ENCODE measurements at regions not wholly inside any gene's neighbourhood (a gene's known extent, or its start where the extent isn't known, plus 50 kb on each side); places are given as distances from the start of the nearest gene placed in this dataset.

DNA sequence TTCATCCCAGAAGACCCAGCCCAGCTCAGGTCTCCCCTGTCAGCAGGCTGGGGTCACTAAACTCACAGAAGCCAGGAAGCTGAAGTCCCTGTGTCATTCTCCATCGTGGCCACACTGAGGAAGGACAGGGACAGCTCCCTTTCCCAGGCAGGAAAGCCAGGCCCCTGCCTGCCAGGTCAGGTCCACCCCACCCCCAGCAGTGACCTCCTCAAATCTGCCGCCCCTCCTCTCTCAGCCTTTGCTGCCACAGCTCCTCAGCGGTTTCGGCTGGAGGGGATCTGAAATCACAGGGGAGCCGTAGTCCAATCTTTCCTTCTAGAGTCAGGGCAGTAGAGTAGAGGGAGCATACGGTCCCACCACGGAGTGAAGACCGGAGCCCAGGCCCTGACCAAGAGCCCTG lies 150.9 kb upstream of the UNC5B start:
- ChIA-PET POLR2A (interaction anchor here (0.6 kb wide), 1 partner anchor 120 kb away, joined by 7 read pairs; no protein-coding TSS in a partner anchor), CTCF (no interaction called here)
- ATAC-seq (no peak), DNase-seq (ENCODE audit: low read depth, low spot score) (no peak)
- Histone ChIP-seq H3K36me3 (ENCODE audit: control insufficient read depth, insufficient read depth, low read length) (no peaks in the 10 kb centered on the region), H3K4me1 (ENCODE audit: control insufficient read depth, insufficient read depth, low read length) (no peaks in the 10 kb centered on the region; the same call in 1 of the 2 replicates), H3K27ac (ENCODE audit: low read length) (no peak overlapping the region), H3K4me3 (ENCODE audit: low read depth in 2 of 2, low read length in 2 of 2) (no peak overlapping the region), H3K27me3 (ENCODE audit: control insufficient read depth, insufficient read depth, low read length) (peaks cover 9% of the 10 kb centered on the region), H3K9me3 (ENCODE audit: control insufficient read depth, insufficient read depth, low read depth, low read length) (no peaks in the 10 kb centered on the region)
- in situ Hi-C loops (cut with HindIII; ENCODE audit: low pct_unique_long_range_greater_than_20kb, low sequenced_read_pairs): no loop called here
- no peak for TF ChIP-seq TCF7L2 (IDR thresholded peaks at IDR 0.05; ENCODE audit: low read depth, low read length)
- no peak for TF ChIP-seq SIN3A (IDR thresholded peaks at IDR 0.05; ENCODE audit: borderline replicate concordance, insufficient read depth, low read depth, low read length)
- TF ChIP-seq, protein P1, sequence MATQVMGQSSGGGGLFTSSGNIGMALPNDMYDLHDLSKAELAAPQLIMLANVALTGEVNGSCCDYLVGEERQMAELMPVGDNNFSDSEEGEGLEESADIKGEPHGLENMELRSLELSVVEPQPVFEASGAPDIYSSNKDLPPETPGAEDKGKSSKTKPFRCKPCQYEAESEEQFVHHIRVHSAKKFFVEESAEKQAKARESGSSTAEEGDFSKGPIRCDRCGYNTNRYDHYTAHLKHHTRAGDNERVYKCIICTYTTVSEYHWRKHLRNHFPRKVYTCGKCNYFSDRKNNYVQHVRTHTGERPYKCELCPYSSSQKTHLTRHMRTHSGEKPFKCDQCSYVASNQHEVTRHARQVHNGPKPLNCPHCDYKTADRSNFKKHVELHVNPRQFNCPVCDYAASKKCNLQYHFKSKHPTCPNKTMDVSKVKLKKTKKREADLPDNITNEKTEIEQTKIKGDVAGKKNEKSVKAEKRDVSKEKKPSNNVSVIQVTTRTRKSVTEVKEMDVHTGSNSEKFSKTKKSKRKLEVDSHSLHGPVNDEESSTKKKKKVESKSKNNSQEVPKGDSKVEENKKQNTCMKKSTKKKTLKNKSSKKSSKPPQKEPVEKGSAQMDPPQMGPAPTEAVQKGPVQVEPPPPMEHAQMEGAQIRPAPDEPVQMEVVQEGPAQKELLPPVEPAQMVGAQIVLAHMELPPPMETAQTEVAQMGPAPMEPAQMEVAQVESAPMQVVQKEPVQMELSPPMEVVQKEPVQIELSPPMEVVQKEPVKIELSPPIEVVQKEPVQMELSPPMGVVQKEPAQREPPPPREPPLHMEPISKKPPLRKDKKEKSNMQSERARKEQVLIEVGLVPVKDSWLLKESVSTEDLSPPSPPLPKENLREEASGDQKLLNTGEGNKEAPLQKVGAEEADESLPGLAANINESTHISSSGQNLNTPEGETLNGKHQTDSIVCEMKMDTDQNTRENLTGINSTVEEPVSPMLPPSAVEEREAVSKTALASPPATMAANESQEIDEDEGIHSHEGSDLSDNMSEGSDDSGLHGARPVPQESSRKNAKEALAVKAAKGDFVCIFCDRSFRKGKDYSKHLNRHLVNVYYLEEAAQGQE (IDR thresholded peaks at IDR 0.05; ENCODE audit: insufficient read depth in 1 of 2, low read depth in 2 of 2, low read length in 1 of 2): no peak
- TF ChIP-seq, protein P2, sequence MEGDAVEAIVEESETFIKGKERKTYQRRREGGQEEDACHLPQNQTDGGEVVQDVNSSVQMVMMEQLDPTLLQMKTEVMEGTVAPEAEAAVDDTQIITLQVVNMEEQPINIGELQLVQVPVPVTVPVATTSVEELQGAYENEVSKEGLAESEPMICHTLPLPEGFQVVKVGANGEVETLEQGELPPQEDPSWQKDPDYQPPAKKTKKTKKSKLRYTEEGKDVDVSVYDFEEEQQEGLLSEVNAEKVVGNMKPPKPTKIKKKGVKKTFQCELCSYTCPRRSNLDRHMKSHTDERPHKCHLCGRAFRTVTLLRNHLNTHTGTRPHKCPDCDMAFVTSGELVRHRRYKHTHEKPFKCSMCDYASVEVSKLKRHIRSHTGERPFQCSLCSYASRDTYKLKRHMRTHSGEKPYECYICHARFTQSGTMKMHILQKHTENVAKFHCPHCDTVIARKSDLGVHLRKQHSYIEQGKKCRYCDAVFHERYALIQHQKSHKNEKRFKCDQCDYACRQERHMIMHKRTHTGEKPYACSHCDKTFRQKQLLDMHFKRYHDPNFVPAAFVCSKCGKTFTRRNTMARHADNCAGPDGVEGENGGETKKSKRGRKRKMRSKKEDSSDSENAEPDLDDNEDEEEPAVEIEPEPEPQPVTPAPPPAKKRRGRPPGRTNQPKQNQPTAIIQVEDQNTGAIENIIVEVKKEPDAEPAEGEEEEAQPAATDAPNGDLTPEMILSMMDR (IDR thresholded peaks at IDR 0.05): no peak
- no peak for TF ChIP-seq POLR2AphosphoS5 (IDR thresholded peaks at IDR 0.05; ENCODE audit: low read depth, low read length)
- intact Hi-C loops (cut with micrococcal nuclease; ENCODE audit: unreplicated experiment): no loop called here
- BruUV-seq (replicated peaks): no TSS peak

DNA sequence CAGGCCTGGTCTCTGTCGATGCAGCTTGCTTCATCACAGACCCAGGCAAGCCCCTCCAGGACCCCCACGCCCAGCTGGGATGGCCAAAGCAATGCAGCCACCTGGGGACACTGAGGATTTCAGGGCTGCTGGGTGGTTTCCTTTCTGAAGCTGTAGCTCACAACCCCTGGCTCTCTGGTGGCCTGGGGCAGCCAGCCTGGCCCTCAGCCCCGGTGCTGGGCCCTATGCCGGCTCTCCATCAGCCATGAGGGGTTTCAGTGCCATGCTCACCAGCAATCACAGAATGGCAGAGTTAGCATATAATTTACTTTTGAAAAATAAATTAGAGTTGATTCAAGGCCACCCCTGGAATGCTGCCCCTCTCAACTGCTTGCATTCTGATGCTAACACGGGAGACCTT lies 150.2 kb upstream of the UNC5B start:
- ATAC-seq (no peak), DNase-seq (ENCODE audit: low read depth, low spot score) (no peak)
- no peak overlapping the region for H3K27ac ChIP-seq (ENCODE audit: low read length)
- no peak overlapping the region for H3K4me3 ChIP-seq (ENCODE audit: low read depth in 2 of 2, low read length in 2 of 2)
- in situ Hi-C loops (cut with HindIII; ENCODE audit: low pct_unique_long_range_greater_than_20kb, low sequenced_read_pairs): no loop called here
- intact Hi-C loops (cut with micrococcal nuclease; ENCODE audit: unreplicated experiment): no loop called here
- no peaks in the 10 kb centered on the region; the same call in 1 of the 2 replicates for H3K4me1 ChIP-seq (ENCODE audit: control insufficient read depth, insufficient read depth, low read length)
- H3K27me3 ChIP-seq (ENCODE audit: control insufficient read depth, insufficient read depth, low read length): peaks cover 3% of the 10 kb centered on the region
- TF ChIP-seq, protein P2 (IDR thresholded peaks at IDR 0.05): no peak
- TF ChIP-seq TCF7L2 (IDR thresholded peaks at IDR 0.05; ENCODE audit: low read depth, low read length) (no peak), SIN3A (IDR thresholded peaks at IDR 0.05; ENCODE audit: borderline replicate concordance, insufficient read depth, low read depth, low read length) (no peak), POLR2AphosphoS5 (IDR thresholded peaks at IDR 0.05; ENCODE audit: low read depth, low read length) (no peak)
- TF ChIP-seq, protein P1 (IDR thresholded peaks at IDR 0.05; ENCODE audit: insufficient read depth in 1 of 2, low read depth in 2 of 2, low read length in 1 of 2): no peak
- H3K9me3 ChIP-seq (ENCODE audit: control insufficient read depth, insufficient read depth, low read depth, low read length): no peaks in the 10 kb centered on the region
- ChIA-PET POLR2A (no interaction called here), CTCF (no interaction called here)
- BruUV-seq (replicated peaks): no TSS peak
- no peaks in the 10 kb centered on the region for H3K36me3 ChIP-seq (ENCODE audit: control insufficient read depth, insufficient read depth, low read length)

Measured in Panc1 (cell line).